Stomach (tissue), 8 donors: ENCODE measurements at regions not wholly inside any gene's neighbourhood (a gene's known extent, or its start where the extent isn't known, plus 50 kb on each side); places are given as distances from the start of the nearest gene placed in this dataset.

ENCODE experiments used
- DNase-seq, 2 donors: peaks; one replicate each; pipeline versions ENCODE4 v3.0.0 to v3.0.0-alpha.2; 2013 to 2019
- H3K27ac ChIP-seq, 5 donors: fragments of 200-600 bp in 4 of 5; sonication (generic) in 4 of 5; one replicate each; pipeline ENCODE4 v1.5.1; 2013 to 2019; ENCODE audit warnings: mild to moderate bottlenecking in 1 of 5, moderate library complexity in 1 of 5
- H3K27me3 ChIP-seq, 3 donors: fragments of 200-600 bp; sonication (generic); one replicate each; pipeline ENCODE4 v1.5.1; 2017 to 2019; ENCODE audit warnings: mixed run types in 1 of 3
- H3K36me3 ChIP-seq, 4 donors: fragments of 200-600 bp; sonication (generic); 1 replicate in 3 of 4; 2 replicates in 1 of 4; pipeline ENCODE4 v1.5.1; 2016 to 2019
- H3K4me1 ChIP-seq, 4 donors: fragments of 200-600 bp; sonication (generic); one replicate each; pipeline ENCODE4 v1.5.1; 2016 to 2019
- H3K4me3 ChIP-seq, 4 donors: fragments of 200-600 bp; sonication (generic) in 3 of 4; one replicate each; pipeline ENCODE4 v1.5.1; 2016 to 2019; ENCODE audit warnings: mild to moderate bottlenecking in 1 of 4
- H3K9me3 ChIP-seq, 4 donors: fragments of 200-600 bp; sonication (generic); one replicate each; pipeline ENCODE4 v1.5.1; 2016 to 2019
- CTCF ChIP-seq, 7 experiments: fragments of 450-650 bp in 4 of 7; fragments of 200-600 bp in 3 of 7; sonication (generic) in 3 of 7; IDR thresholded peaks; one replicate each; pipeline ENCODE4 v1.5.1; 2016 to 2019; ENCODE audit warnings: antibody characterized with exemption in 7 of 7, control low read depth in 2 of 7, mild to moderate bottlenecking in 1 of 7
- EP300 ChIP-seq: sonication (generic); formaldehyde crosslinking; IDR thresholded peaks from one replicate; pipeline ENCODE4 v1.6.1; 2017; ENCODE audit warnings: antibody characterized with exemption
- POLR2A ChIP-seq, 4 donors: fragments of 450-650 bp; IDR thresholded peaks; one replicate each; pipeline ENCODE4 v1.6.1; 2016; ENCODE audit warnings: antibody characterized with exemption in 4 of 4, control low read depth in 2 of 4, mild to moderate bottlenecking in 1 of 4, moderate library complexity in 1 of 4
- POLR2AphosphoS5 ChIP-seq, 3 donors: sonication (generic); formaldehyde crosslinking; IDR thresholded peaks; one replicate each; pipeline ENCODE4 v1.6.1; 2016; ENCODE audit warnings: antibody characterized with exemption in 3 of 3
- WGBS, 5 donors: extraction: QIAGEN DNeasy Blood & Tissue Kit in 3 of 5; methylation state at CpG; one replicate each; pipeline versions ENCODE4 v1.1.5 to v1.1.7; 2013 to 2018; 5-methylcytosine and 5-hydroxymethylcytosine counted together
- intact Hi-C: fragments of 100-400 bp; cut with DNase I; formaldehyde crosslinking; loops from one replicate; pipeline ENCODE4 v1.15.1; 2023; ENCODE audit warnings: low total_unique reads
- donor health status: healthy with polysubstance abuse.
- donor health status: Bipolar disorder and iron deficiency.
- donor health status: healthy.

- WGBS, 5 donors: 25 to 47% (median 27%) methylated on average over 9 of the region's 9 CpGs
- H3K27ac ChIP-seq: peak overlapping the region; percentile 23 to 78 (median 71)
These were observed 71.2 kb upstream of the GTF3A start for GRCh38 chr13:27353166-27353583.

GRCh38 chr13:27353708-27354107, 70.7 kb upstream of the GTF3A start:
- TF ChIP-seq POLR2AphosphoS5 (IDR thresholded peaks at IDR 0.05) (no peak), EP300 (no peak), POLR2A (IDR thresholded peaks at IDR 0.05) (no peak), CTCF (IDR thresholded peaks at IDR 0.05) (no peak)
- Histone ChIP-seq H3K4me1 (peaks cover 0 to 24% (median 12%) of the 10 kb centered on the region in 4 donors), H3K27ac (peak overlapping the region; percentile 9 to 78 (median 71)), H3K9me3 (no peaks in the 10 kb centered on the region), H3K36me3 (no peaks in the 10 kb centered on the region), H3K27me3 (no peaks in the 10 kb centered on the region), H3K4me3 (no peak overlapping the region)
- intact Hi-C loops: no loop called here
- DNase-seq: no peak
- 65 to 86% (median 78%) methylated on average over 3 of the region's 3 CpGs for WGBS, 5 donors

More at GRCh38 chr13:27353166-27353583, 71.2 kb upstream of the GTF3A start:
- TF ChIP-seq EP300 (no peak), POLR2AphosphoS5 (IDR thresholded peaks at IDR 0.05) (peak in 1 of 3 donors; percentile 58)
- peak overlapping the region in 2 of 4 donors; percentile 10 to 17 for H3K4me3 ChIP-seq
- H3K4me1 ChIP-seq: peaks cover 0 to 24% (median 12%) of the 10 kb centered on the region in 4 donors
- DNase-seq: peak in 1 of 2 donors; percentile 72
- H3K9me3 ChIP-seq: no peaks in the 10 kb centered on the region
- peaks cover 0 to 5% (median 0%) of the 10 kb centered on the region in 3 donors for H3K27me3 ChIP-seq
- intact Hi-C loops: no loop called here
- no peaks in the 10 kb centered on the region for H3K36me3 ChIP-seq

- Histone ChIP-seq H3K4me1 (peaks cover 0 to 24% (median 12%) of the 10 kb centered on the region in 4 donors), H3K4me3 (no peak overlapping the region), H3K27ac (peak overlapping the region in 2 of 5 donors; percentile 71 to 78), H3K9me3 (no peaks in the 10 kb centered on the region), H3K27me3 (no peaks in the 10 kb centered on the region), H3K36me3 (no peaks in the 10 kb centered on the region)
- TF ChIP-seq CTCF (IDR thresholded peaks at IDR 0.05) (no peak), POLR2A (IDR thresholded peaks at IDR 0.05) (no peak), POLR2AphosphoS5 (IDR thresholded peaks at IDR 0.05) (no peak), EP300 (no peak)
- intact Hi-C loops: no loop called here
- 28 to 56% (median 36%) methylated on average over 3 of the region's 3 CpGs for WGBS, 5 donors
- DNase-seq: no peak
These were observed 70.0 kb upstream of the GTF3A start for GRCh38 chr13:27354379-27354778.

GRCh38 chr13:27355894-27356293, 68.5 kb upstream of the GTF3A start:
- no peak for DNase-seq
- no peaks in the 10 kb centered on the region for H3K36me3 ChIP-seq
- peaks cover 0 to 24% (median 12%) of the 10 kb centered on the region in 4 donors for H3K4me1 ChIP-seq
- 57 to 77% (median 61%) methylated on average over 6 to 7 of the region's 7 CpGs for WGBS, 5 donors
- no peak overlapping the region for H3K27ac ChIP-seq
- H3K9me3 ChIP-seq: no peaks in the 10 kb centered on the region
- no peak overlapping the region for H3K4me3 ChIP-seq
- no peaks in the 10 kb centered on the region for H3K27me3 ChIP-seq
- TF ChIP-seq CTCF (IDR thresholded peaks at IDR 0.05) (no peak), EP300 (no peak), POLR2A (IDR thresholded peaks at IDR 0.05) (no peak), POLR2AphosphoS5 (IDR thresholded peaks at IDR 0.05) (no peak)
- intact Hi-C loops: loop anchor here (5.0 kb wide), 1 partner anchor 369 kb away; no protein-coding TSS in a partner anchor

GRCh38 chr13:27358420-27358819, 66.0 kb upstream of the GTF3A start:
- Histone ChIP-seq H3K4me3 (no peak overlapping the region), H3K4me1 (peaks cover 0 to 27% (median 16%) of the 10 kb centered on the region in 4 donors), H3K27me3 (peaks cover 0 to 11% (median 0%) of the 10 kb centered on the region in 3 donors), H3K9me3 (no peaks in the 10 kb centered on the region), H3K36me3 (no peaks in the 10 kb centered on the region), H3K27ac (no peak overlapping the region)
- DNase-seq: no peak
- TF ChIP-seq EP300: no peak
- no peak for TF ChIP-seq POLR2A (IDR thresholded peaks at IDR 0.05)
- no peak for TF ChIP-seq CTCF (IDR thresholded peaks at IDR 0.05)
- TF ChIP-seq POLR2AphosphoS5 (IDR thresholded peaks at IDR 0.05): no peak
- intact Hi-C loops: loop anchor here (5.0 kb wide), 1 partner anchor 371 kb away; no protein-coding TSS in a partner anchor
- WGBS, 5 donors: 86 to 97% (median 93%) methylated on average over 6 of the region's 6 CpGs
